AG04450 (cell line): ENCODE measurements at regions not wholly inside any gene's neighbourhood (a gene's known extent, or its start where the extent isn't known, plus 50 kb on each side); places are given as distances from the start of the nearest gene placed in this dataset.

Experiments
- CTCF ChIA-PET: fragments of 300-600, 350-600 bp; formaldehyde crosslinking; extraction: SDS; loops from one replicate; lab custom pipeline; 2022; ENCODE audit warnings: antibody characterized with exemption, inconsistent platforms; lab: Charles Lee
- POLR2A ChIA-PET: fragments of 350-600 bp; formaldehyde crosslinking; extraction: SDS; loops from one replicate; lab custom pipeline; 2021; ENCODE audit warnings: antibody characterized with exemption, inconsistent platforms; lab: Yijun Ruan, JAX
- DNase-seq: peaks from one replicate; pipeline ENCODE4 v3.0.0-alpha.2; 2011; ENCODE audit warnings: low read depth, low spot score
- H3K27ac ChIP-seq: one replicate; pipeline ENCODE4 v1.5.1; 2012; ENCODE audit warnings: low read depth, low read length, control low read depth
- H3K27me3 ChIP-seq: one replicate; pipeline ENCODE4 v1.6.0; 2012; ENCODE audit warnings: low read length; ENCODE audit not compliant: control insufficient read depth, insufficient read depth
- H3K4me3 ChIP-seq: 2 replicates; pipeline ENCODE4 v1.5.1; 2011; ENCODE audit warnings: mild to moderate bottlenecking, low read depth, low read length, control low read depth
- H3K9me3 ChIP-seq: 2 replicates; pipeline ENCODE4 v1.5.1; 2012; ENCODE audit warnings: low read length; ENCODE audit not compliant: control insufficient read depth, insufficient read depth
- CTCF ChIP-seq: IDR thresholded peaks from 2 replicates; pipeline ENCODE4 v1.5.1; 2011; ENCODE audit warnings: low read depth, low read length, control low read depth, inconsistent platforms

- TF ChIP-seq CTCF, result no peak
- CTCF ChIA-PET, result no interaction called here
- Histone ChIP-seq H3K27me3 (peaks cover 16% of the 10 kb centered on the region), H3K9me3 (no peaks in the 10 kb centered on the region), H3K4me3 (no peak overlapping the region), H3K27ac (no peak overlapping the region)
- POLR2A ChIA-PET, result no interaction called here
- DNase-seq, result no peak
These were observed 69.2 kb upstream of the PALM2AKAP2 start for GRCh38 chr9:109710830-109711229.

- Histone ChIP-seq H3K27ac (no peak overlapping the region), H3K27me3 (peaks cover 11% of the 10 kb centered on the region), H3K9me3 (no peaks in the 10 kb centered on the region), H3K4me3 (no peak overlapping the region)
- CTCF ChIA-PET, result no interaction called here
- no peak for DNase-seq
- POLR2A ChIA-PET, result no interaction called here
- TF ChIP-seq CTCF, result no peak
These were observed 64.7 kb upstream of the PALM2AKAP2 start for GRCh38 chr9:109715344-109715743.

GRCh38 chr9:109716631-109717030 is 63.4 kb upstream of the PALM2AKAP2 start:
- POLR2A ChIA-PET, result interaction anchor here (0.8 kb wide), 1 partner anchor 8 kb away, joined by 3 read pairs; no protein-coding TSS in a partner anchor
- H3K4me3 ChIP-seq, result no peak overlapping the region
- H3K27me3 ChIP-seq, result peaks cover 9% of the 10 kb centered on the region
- no peak for TF ChIP-seq CTCF
- DNase-seq, result no peak
- H3K27ac ChIP-seq, result no peak overlapping the region
- CTCF ChIA-PET, result no interaction called here
- no peaks in the 10 kb centered on the region for H3K9me3 ChIP-seq

GRCh38 chr9:109717342-109717741 is 62.7 kb upstream of the PALM2AKAP2 start:
- no peak for TF ChIP-seq CTCF
- POLR2A ChIA-PET, result interaction anchor here (0.6 to 0.8 kb wide), 2 partner anchors 9 to 337 kb away, joined by 3 read pairs; no protein-coding TSS in a partner anchor
- no peak overlapping the region for H3K27ac ChIP-seq
- H3K27me3 ChIP-seq, result peaks cover 8% of the 10 kb centered on the region
- no peak for DNase-seq
- no peaks in the 10 kb centered on the region for H3K9me3 ChIP-seq
- CTCF ChIA-PET, result no interaction called here
- H3K4me3 ChIP-seq, result no peak overlapping the region

- H3K4me3 ChIP-seq, result no peak overlapping the region
- ChIA-PET CTCF (no interaction called here), POLR2A (no interaction called here)
- no peak overlapping the region for H3K27ac ChIP-seq
- H3K27me3 ChIP-seq, result peaks cover 3% of the 10 kb centered on the region
- DNase-seq, result no peak
- no peaks in the 10 kb centered on the region for H3K9me3 ChIP-seq
- no peak for TF ChIP-seq CTCF
These were observed 61.1 kb upstream of the PALM2AKAP2 start for GRCh38 chr9:109718861-109719260.
